ENCODE measurements at regions not wholly inside any gene's neighbourhood (a gene's known extent, or its start where the extent isn't known, plus 50 kb on each side); places are given as distances from the start of the nearest gene placed in this dataset.
A peak's percentile ranks its signal among the peaks of the same experiment; 100 is the strongest.

DNA sequence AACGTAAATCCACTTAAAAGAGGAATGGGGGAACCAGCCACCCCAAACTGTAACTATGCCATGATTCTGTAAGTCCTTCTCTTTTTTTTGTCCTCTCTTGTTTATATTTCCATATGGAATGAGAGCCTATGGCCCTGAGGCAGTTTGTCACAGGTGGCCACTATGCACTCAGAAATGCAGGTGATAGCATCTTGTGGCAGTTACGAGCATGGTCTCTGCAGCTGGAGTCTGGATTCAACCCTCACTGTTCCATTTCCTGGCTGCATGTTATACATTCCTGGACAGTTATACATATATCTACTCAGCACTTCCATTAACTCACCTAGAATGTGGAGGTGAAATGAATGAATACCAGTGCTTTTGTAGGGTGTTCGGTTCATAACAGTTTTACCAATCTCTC is 291.5 kb upstream of the FANCL start:
- Histone ChIP-seq H3K4me3 (ENCODE audit: low read length) (no peak overlapping the region), H3K9ac (ENCODE audit: low read length) (no peak overlapping the region), H3K9me3 (ENCODE audit: low read length) (no peaks in the 10 kb centered on the region), H3K27ac (ENCODE audit: low read length) (no peak overlapping the region), H3K9me2 (ENCODE audit: insufficient read depth, low read length) (no peaks in the 10 kb centered on the region), H2AFZ (ENCODE audit: low read depth, low read length) (no peak overlapping the region), H3K36me3 (ENCODE audit: insufficient read depth, low read length) (no peaks in the 10 kb centered on the region), H3F3A (ENCODE audit: insufficient read depth, low read length, poor library complexity, severe bottlenecking) (no peaks in the 10 kb centered on the region), H4K20me1 (ENCODE audit: insufficient read depth) (no peaks in the 10 kb centered on the region), H3K27me3 (ENCODE audit: insufficient read depth, low read depth, low read length) (no peaks in the 10 kb centered on the region), H3K79me2 (replicated peaks; ENCODE audit: insufficient read depth, low read length) (no peaks in the 10 kb centered on the region), H3K4me2 (ENCODE audit: low read length) (no peak overlapping the region)
- TF ChIP-seq TAF1 (IDR thresholded peaks at IDR 0.05; ENCODE audit: low read depth) (no peak), EP300 (conservative IDR thresholded peaks at IDR 0.05; ENCODE audit: poor library complexity, severe bottlenecking) (no peak), SMC3 (conservative IDR thresholded peaks at IDR 0.05; ENCODE audit: poor library complexity) (no peak), EZH2 (IDR thresholded peaks at IDR 0.05; ENCODE audit: borderline replicate concordance, insufficient read depth, low read length, poor library complexity, severe bottlenecking) (no peak), MXI1 (conservative IDR thresholded peaks at IDR 0.05; ENCODE audit: poor library complexity, severe bottlenecking) (no peak)

GRCh38 chr2:58527647-58528046 is 286.5 kb upstream of the FANCL start:
- Histone ChIP-seq H3K9me3 (ENCODE audit: low read length) (no peaks in the 10 kb centered on the region), H3K9me2 (ENCODE audit: insufficient read depth, low read length) (no peaks in the 10 kb centered on the region), H4K20me1 (ENCODE audit: insufficient read depth) (no peaks in the 10 kb centered on the region), H3K4me3 (ENCODE audit: low read length) (no peak overlapping the region), H2AFZ (ENCODE audit: low read depth, low read length) (no peak overlapping the region), H3K36me3 (ENCODE audit: insufficient read depth, low read length) (no peaks in the 10 kb centered on the region), H3K9ac (ENCODE audit: low read length) (no peak overlapping the region), H3K79me2 (replicated peaks; ENCODE audit: insufficient read depth, low read length) (no peaks in the 10 kb centered on the region), H3F3A (ENCODE audit: insufficient read depth, low read length, poor library complexity, severe bottlenecking) (no peaks in the 10 kb centered on the region), H3K27ac (ENCODE audit: low read length) (no peak overlapping the region), H3K27me3 (ENCODE audit: insufficient read depth, low read depth, low read length) (no peaks in the 10 kb centered on the region), H3K4me2 (ENCODE audit: low read length) (no peak overlapping the region)
- TF ChIP-seq EZH2 (IDR thresholded peaks at IDR 0.05; ENCODE audit: borderline replicate concordance, insufficient read depth, low read length, poor library complexity, severe bottlenecking) (no peak), SMC3 (conservative IDR thresholded peaks at IDR 0.05; ENCODE audit: poor library complexity) (no peak), POLR2AphosphoS5 (IDR thresholded peaks at IDR 0.05) (no peak)

DNA sequence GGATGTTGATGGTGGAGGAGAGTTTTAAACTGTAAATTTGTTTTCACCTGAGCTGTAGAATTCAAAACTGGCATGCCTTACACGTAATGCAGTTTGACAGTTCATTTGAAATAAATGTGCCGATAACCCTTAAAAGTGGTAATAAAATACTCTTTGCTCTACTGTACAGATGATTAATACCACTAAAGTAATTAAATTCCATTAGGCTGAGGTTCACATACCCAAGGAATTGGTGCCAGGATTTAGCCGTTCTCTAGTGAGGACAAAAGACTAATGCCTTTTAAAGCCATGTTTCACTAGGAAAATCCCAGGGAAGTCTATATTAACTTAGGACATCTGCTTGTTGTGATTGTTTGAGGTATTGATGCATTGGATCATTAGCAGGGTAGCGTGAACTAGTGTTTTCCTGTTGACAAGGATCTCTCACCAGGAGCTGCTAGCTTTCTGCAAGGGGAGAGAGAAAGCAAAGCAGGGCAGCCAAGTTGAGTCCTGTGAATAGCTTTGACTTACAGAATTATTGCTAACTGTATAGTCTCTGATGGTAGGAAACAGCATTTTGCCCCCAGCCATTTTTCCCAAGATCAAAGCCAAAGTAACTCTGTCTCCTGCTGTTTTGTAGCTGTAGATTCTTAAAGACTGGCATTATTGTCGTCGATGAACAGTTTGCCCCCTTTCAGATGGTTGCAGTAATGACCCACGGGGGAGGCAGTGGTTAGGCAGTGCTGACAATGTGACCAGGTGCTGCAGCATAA is 280.9 kb upstream of the FANCL start:
- no peak overlapping the region for H3K9ac ChIP-seq (ENCODE audit: low read length)
- peak overlapping the region; percentile 19 for H3K4me3 ChIP-seq (ENCODE audit: low read length)
- no peaks in the 10 kb centered on the region for H3F3A ChIP-seq (ENCODE audit: insufficient read depth, low read length, poor library complexity, severe bottlenecking)
- no peaks in the 10 kb centered on the region for H4K20me1 ChIP-seq (ENCODE audit: insufficient read depth)
- no peaks in the 10 kb centered on the region for H3K79me2 ChIP-seq (replicated peaks; ENCODE audit: insufficient read depth, low read length)
- H2AFZ ChIP-seq (ENCODE audit: low read depth, low read length), result peak overlapping the region; percentile 12
- no peaks in the 10 kb centered on the region for H3K36me3 ChIP-seq (ENCODE audit: insufficient read depth, low read length)
- TF ChIP-seq SMC3 (conservative IDR thresholded peaks at IDR 0.05; ENCODE audit: poor library complexity), result peak; percentile 9
- TF ChIP-seq POLR2AphosphoS5 (IDR thresholded peaks at IDR 0.05), result peak; percentile 59
- no peak for TF ChIP-seq EZH2 (IDR thresholded peaks at IDR 0.05; ENCODE audit: borderline replicate concordance, insufficient read depth, low read length, poor library complexity, severe bottlenecking)
- no peaks in the 10 kb centered on the region for H3K9me3 ChIP-seq (ENCODE audit: low read length)
- peak overlapping the region; percentile 29 for H3K4me2 ChIP-seq (ENCODE audit: low read length)
- H3K27me3 ChIP-seq (ENCODE audit: insufficient read depth, low read depth, low read length), result no peaks in the 10 kb centered on the region
- peak overlapping the region; percentile 29 for H3K27ac ChIP-seq (ENCODE audit: low read length)
- no peaks in the 10 kb centered on the region for H3K9me2 ChIP-seq (ENCODE audit: insufficient read depth, low read length)

DNA sequence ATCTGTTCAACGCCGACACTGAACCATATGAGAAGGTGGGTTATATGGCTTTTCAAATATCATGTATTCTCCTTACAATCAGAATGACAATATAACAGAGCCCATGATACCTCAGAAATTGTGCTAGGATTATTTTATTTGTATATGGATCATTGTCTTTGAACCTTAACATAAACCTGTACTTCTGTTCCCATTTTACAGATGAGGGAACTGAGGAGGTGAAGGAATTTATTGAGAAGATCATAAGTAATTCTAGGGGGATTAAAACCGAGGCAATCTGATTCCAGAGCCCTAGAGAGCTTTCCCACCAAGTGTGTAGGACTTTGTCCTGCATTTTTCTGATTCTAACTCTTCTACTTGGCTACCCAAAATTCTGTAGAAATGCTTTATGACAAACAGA is 279.8 kb upstream of the FANCL start:
- no peaks in the 10 kb centered on the region for H3F3A ChIP-seq (ENCODE audit: insufficient read depth, low read length, poor library complexity, severe bottlenecking)
- no peak overlapping the region for H3K27ac ChIP-seq (ENCODE audit: low read length)
- TF ChIP-seq TAF1 (IDR thresholded peaks at IDR 0.05; ENCODE audit: low read depth) (no peak), EP300 (conservative IDR thresholded peaks at IDR 0.05; ENCODE audit: poor library complexity, severe bottlenecking) (no peak), MXI1 (conservative IDR thresholded peaks at IDR 0.05; ENCODE audit: poor library complexity, severe bottlenecking) (no peak), POLR2AphosphoS5 (IDR thresholded peaks at IDR 0.05) (no peak), RAD21 (conservative IDR thresholded peaks at IDR 0.05) (no peak), EZH2 (IDR thresholded peaks at IDR 0.05; ENCODE audit: borderline replicate concordance, insufficient read depth, low read length, poor library complexity, severe bottlenecking) (no peak), SMC3 (conservative IDR thresholded peaks at IDR 0.05; ENCODE audit: poor library complexity) (no peak)
- TF ChIP-seq, protein P1, sequence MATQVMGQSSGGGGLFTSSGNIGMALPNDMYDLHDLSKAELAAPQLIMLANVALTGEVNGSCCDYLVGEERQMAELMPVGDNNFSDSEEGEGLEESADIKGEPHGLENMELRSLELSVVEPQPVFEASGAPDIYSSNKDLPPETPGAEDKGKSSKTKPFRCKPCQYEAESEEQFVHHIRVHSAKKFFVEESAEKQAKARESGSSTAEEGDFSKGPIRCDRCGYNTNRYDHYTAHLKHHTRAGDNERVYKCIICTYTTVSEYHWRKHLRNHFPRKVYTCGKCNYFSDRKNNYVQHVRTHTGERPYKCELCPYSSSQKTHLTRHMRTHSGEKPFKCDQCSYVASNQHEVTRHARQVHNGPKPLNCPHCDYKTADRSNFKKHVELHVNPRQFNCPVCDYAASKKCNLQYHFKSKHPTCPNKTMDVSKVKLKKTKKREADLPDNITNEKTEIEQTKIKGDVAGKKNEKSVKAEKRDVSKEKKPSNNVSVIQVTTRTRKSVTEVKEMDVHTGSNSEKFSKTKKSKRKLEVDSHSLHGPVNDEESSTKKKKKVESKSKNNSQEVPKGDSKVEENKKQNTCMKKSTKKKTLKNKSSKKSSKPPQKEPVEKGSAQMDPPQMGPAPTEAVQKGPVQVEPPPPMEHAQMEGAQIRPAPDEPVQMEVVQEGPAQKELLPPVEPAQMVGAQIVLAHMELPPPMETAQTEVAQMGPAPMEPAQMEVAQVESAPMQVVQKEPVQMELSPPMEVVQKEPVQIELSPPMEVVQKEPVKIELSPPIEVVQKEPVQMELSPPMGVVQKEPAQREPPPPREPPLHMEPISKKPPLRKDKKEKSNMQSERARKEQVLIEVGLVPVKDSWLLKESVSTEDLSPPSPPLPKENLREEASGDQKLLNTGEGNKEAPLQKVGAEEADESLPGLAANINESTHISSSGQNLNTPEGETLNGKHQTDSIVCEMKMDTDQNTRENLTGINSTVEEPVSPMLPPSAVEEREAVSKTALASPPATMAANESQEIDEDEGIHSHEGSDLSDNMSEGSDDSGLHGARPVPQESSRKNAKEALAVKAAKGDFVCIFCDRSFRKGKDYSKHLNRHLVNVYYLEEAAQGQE (IDR thresholded peaks at IDR 0.05; ENCODE audit: borderline replicate concordance), result no peak
- TF ChIP-seq, protein P2, sequence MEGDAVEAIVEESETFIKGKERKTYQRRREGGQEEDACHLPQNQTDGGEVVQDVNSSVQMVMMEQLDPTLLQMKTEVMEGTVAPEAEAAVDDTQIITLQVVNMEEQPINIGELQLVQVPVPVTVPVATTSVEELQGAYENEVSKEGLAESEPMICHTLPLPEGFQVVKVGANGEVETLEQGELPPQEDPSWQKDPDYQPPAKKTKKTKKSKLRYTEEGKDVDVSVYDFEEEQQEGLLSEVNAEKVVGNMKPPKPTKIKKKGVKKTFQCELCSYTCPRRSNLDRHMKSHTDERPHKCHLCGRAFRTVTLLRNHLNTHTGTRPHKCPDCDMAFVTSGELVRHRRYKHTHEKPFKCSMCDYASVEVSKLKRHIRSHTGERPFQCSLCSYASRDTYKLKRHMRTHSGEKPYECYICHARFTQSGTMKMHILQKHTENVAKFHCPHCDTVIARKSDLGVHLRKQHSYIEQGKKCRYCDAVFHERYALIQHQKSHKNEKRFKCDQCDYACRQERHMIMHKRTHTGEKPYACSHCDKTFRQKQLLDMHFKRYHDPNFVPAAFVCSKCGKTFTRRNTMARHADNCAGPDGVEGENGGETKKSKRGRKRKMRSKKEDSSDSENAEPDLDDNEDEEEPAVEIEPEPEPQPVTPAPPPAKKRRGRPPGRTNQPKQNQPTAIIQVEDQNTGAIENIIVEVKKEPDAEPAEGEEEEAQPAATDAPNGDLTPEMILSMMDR (IDR thresholded peaks at IDR 0.05; ENCODE audit: poor library complexity, severe bottlenecking), result no peak
- peak overlapping the region; percentile 7 for H3K4me3 ChIP-seq (ENCODE audit: low read length)
- H3K9me3 ChIP-seq (ENCODE audit: low read length), result no peaks in the 10 kb centered on the region
- H3K4me2 ChIP-seq (ENCODE audit: low read length), result no peak overlapping the region
- H4K20me1 ChIP-seq (ENCODE audit: insufficient read depth), result no peaks in the 10 kb centered on the region
- H3K27me3 ChIP-seq (ENCODE audit: insufficient read depth, low read depth, low read length), result no peaks in the 10 kb centered on the region
- H3K9me2 ChIP-seq (ENCODE audit: insufficient read depth, low read length), result no peaks in the 10 kb centered on the region
- H2AFZ ChIP-seq (ENCODE audit: low read depth, low read length), result no peak overlapping the region
- H3K36me3 ChIP-seq (ENCODE audit: insufficient read depth, low read length), result no peaks in the 10 kb centered on the region
- no peak overlapping the region for H3K9ac ChIP-seq (ENCODE audit: low read length)
- H3K79me2 ChIP-seq (replicated peaks; ENCODE audit: insufficient read depth, low read length), result no peaks in the 10 kb centered on the region
